ENCODE measurements at regions not wholly inside any gene's neighbourhood (a gene's known extent, or its start where the extent isn't known, plus 50 kb on each side); places are given as distances from the start of the nearest gene placed in this dataset.
A peak's percentile ranks its signal among the peaks of the same experiment; 100 is the strongest.

DNA sequence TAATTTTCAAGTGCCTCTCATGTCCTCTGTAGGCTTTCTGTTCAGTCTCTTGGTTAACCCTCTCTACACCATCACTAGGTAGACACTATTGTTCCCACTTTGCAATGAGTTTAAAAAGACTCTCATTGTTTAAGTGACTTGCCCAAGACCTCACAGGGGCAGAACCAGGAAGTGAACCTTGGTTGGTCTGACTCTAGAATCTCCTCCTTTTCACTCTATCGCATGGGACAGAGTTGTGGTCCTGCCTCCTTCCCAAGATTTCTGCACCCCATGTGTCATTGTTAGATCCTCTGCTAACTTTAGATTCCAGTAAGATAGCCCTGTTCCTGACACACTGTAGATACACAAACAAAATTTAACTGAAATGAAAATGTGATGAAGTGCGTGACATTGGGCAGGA is 481.7 kb upstream of the USP24 start:
- DNase-seq, result no peak
- WGBS, result 91% methylated on average over 1 of the region's 2 CpGs
- Histone ChIP-seq H3K4me3 (ENCODE audit: insufficient read depth in 1 of 2, low read depth in 1 of 2, low read length in 2 of 2) (no peak overlapping the region), H3K4me1 (ENCODE audit: control insufficient read depth, insufficient read depth, low read depth, low read length) (peaks cover 2% of the 10 kb centered on the region), H2AFZ (ENCODE audit: low read depth, low read length) (no peak overlapping the region), H3K4ac (ENCODE audit: low read depth in 1 of 2, low read length in 2 of 2) (peak overlapping the region in 1 of 2 experiments; percentile 70), H3K79me1 (replicated peaks; ENCODE audit: low read length, poor library complexity, severe bottlenecking) (no peaks in the 10 kb centered on the region), H3K23ac (ENCODE audit: low read length in 2 of 2) (no peak overlapping the region), H4K91ac (ENCODE audit: low read length) (no peak overlapping the region), H3K36me3 (ENCODE audit: control insufficient read depth in 1 of 2, insufficient read depth in 2 of 2, low read depth in 1 of 2, low read length in 2 of 2) (no peaks in the 10 kb centered on the region), H2BK12ac (ENCODE audit: low read length in 2 of 2) (peak overlapping the region; percentile 60 to 87), H2BK5ac (ENCODE audit: low read depth, low read length, poor library complexity, severe bottlenecking) (no peak overlapping the region), H3K9me3 (ENCODE audit: control insufficient read depth, low read length) (no peaks in the 10 kb centered on the region), H2AK5ac (ENCODE audit: low read length, severe bottlenecking) (no peak overlapping the region), H2BK15ac (ENCODE audit: low read depth, poor library complexity, severe bottlenecking) (no peak overlapping the region), H3K9ac (ENCODE audit: low read length) (peak overlapping the region; percentile 79), H3K27me3 (ENCODE audit: control insufficient read depth in 1 of 2, insufficient read depth in 1 of 2, low read length in 2 of 2) (no peaks in the 10 kb centered on the region), H2BK120ac (ENCODE audit: low read depth, low read length) (no peak overlapping the region), H3K18ac (ENCODE audit: low read depth in 1 of 2, low read length in 2 of 2) (peak overlapping the region in 1 of 2 experiments; percentile 77), H3K14ac (ENCODE audit: low read length in 2 of 2) (no peak overlapping the region), H4K8ac (ENCODE audit: low read length) (peak overlapping the region; percentile 48), H3K27ac (ENCODE audit: low read length, poor library complexity, severe bottlenecking) (no peak overlapping the region), H3K4me2 (ENCODE audit: low read length, poor library complexity, severe bottlenecking) (no peak overlapping the region)

DNA sequence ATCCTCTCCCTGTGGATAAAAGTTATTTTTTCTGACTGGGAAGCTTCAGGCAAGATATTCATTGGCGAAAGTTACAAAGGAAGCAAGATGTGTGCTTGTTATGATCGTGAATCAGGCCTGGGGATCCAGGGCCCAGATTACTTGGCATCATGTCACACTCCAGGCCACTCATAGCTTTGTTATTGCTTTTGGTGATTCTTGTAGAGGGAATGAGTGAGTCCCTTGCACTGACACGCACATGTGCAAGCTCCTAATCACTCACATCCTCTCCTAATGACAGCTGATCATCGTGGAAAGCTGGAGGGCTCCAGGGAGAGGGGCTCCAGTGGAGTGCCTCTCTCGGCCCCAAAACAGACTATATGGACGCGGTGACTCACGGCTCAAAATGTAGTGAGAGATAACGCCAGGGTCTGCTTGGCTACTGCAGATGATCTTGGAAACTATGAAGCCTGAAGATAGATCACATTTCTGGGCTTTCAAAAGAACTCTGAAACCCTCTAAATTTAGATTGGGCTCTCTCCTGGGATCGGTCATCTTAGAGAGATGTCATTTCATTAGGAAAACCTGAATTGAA is 481.1 kb upstream of the USP24 start:
- Histone ChIP-seq H3K36me3 (ENCODE audit: control insufficient read depth in 1 of 2, insufficient read depth in 2 of 2, low read depth in 1 of 2, low read length in 2 of 2) (no peaks in the 10 kb centered on the region), H2AK5ac (ENCODE audit: low read length, severe bottlenecking) (no peak overlapping the region), H3K27me3 (ENCODE audit: control insufficient read depth in 1 of 2, insufficient read depth in 1 of 2, low read length in 2 of 2) (no peaks in the 10 kb centered on the region), H2AFZ (ENCODE audit: low read depth, low read length) (no peak overlapping the region), H3K9ac (ENCODE audit: low read length) (peak overlapping the region; percentile 79), H3K27ac (ENCODE audit: low read length, poor library complexity, severe bottlenecking) (no peak overlapping the region), H4K8ac (ENCODE audit: low read length) (peak overlapping the region; percentile 66), H3K23ac (ENCODE audit: low read length in 2 of 2) (no peak overlapping the region), H3K14ac (ENCODE audit: low read length in 2 of 2) (no peak overlapping the region), H3K4ac (ENCODE audit: low read depth in 1 of 2, low read length in 2 of 2) (peak overlapping the region in 1 of 2 experiments; percentile 70), H4K91ac (ENCODE audit: low read length) (peak overlapping the region; percentile 53), H3K9me3 (ENCODE audit: control insufficient read depth, low read length) (no peaks in the 10 kb centered on the region), H3K4me2 (ENCODE audit: low read length, poor library complexity, severe bottlenecking) (no peak overlapping the region), H2BK15ac (ENCODE audit: low read depth, poor library complexity, severe bottlenecking) (no peak overlapping the region), H3K4me1 (ENCODE audit: control insufficient read depth, insufficient read depth, low read depth, low read length) (peaks cover 2% of the 10 kb centered on the region), H2BK120ac (ENCODE audit: low read depth, low read length) (peak overlapping the region; percentile 66), H3K79me1 (replicated peaks; ENCODE audit: low read length, poor library complexity, severe bottlenecking) (no peaks in the 10 kb centered on the region), H3K18ac (ENCODE audit: low read depth in 1 of 2, low read length in 2 of 2) (peak overlapping the region in 1 of 2 experiments; percentile 77), H2BK12ac (ENCODE audit: low read length in 2 of 2) (peak overlapping the region in 1 of 2 experiments; percentile 86), H2BK5ac (ENCODE audit: low read depth, low read length, poor library complexity, severe bottlenecking) (no peak overlapping the region), H3K4me3 (ENCODE audit: insufficient read depth in 1 of 2, low read depth in 1 of 2, low read length in 2 of 2) (no peak overlapping the region)
- 24% methylated on average over 10 of the region's 10 CpGs for WGBS
- DNase-seq, result peak; percentile 91

DNA sequence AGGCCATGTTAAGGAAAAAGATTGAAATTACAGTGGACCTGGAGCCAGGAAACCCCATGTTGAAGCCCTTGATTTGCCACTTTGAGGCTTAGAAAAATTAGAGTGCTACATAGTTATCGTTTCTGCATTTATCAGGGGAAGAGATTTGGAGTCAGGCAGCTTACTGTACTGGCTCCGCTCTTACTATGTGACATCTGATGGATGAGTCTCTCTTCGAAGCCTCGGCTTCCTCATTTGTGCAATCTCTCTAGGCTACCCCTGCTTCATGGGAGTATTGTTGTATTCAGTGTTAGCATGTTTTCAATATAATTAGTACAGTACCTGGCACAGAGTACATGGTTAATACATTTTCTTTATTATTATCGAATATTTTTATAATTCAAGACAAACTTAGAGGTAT is 480.4 kb upstream of the USP24 start:
- H3K23ac ChIP-seq (ENCODE audit: low read length in 2 of 2), result no peak overlapping the region
- peak; percentile 22 for DNase-seq
- H2BK12ac ChIP-seq (ENCODE audit: low read length in 2 of 2), result peak overlapping the region; percentile 37 to 99
- H3K4me1 ChIP-seq (ENCODE audit: control insufficient read depth, insufficient read depth, low read depth, low read length), result peaks cover 2% of the 10 kb centered on the region
- H2BK5ac ChIP-seq (ENCODE audit: low read depth, low read length, poor library complexity, severe bottlenecking), result no peak overlapping the region
- no peaks in the 10 kb centered on the region for H3K36me3 ChIP-seq (ENCODE audit: control insufficient read depth in 1 of 2, insufficient read depth in 2 of 2, low read depth in 1 of 2, low read length in 2 of 2)
- H3K4me3 ChIP-seq (ENCODE audit: insufficient read depth in 1 of 2, low read depth in 1 of 2, low read length in 2 of 2), result no peak overlapping the region
- H2BK120ac ChIP-seq (ENCODE audit: low read depth, low read length), result peak overlapping the region; percentile 24
- no peak overlapping the region for H2AK5ac ChIP-seq (ENCODE audit: low read length, severe bottlenecking)
- no peaks in the 10 kb centered on the region for H3K79me1 ChIP-seq (replicated peaks; ENCODE audit: low read length, poor library complexity, severe bottlenecking)
- 58% methylated on average over 4 of the region's 5 CpGs for WGBS
- no peak overlapping the region for H3K14ac ChIP-seq (ENCODE audit: low read length in 2 of 2)
- no peak overlapping the region for H3K27ac ChIP-seq (ENCODE audit: low read length, poor library complexity, severe bottlenecking)
- H3K18ac ChIP-seq (ENCODE audit: low read depth in 1 of 2, low read length in 2 of 2), result peak overlapping the region; percentile 54 to 84
- H4K91ac ChIP-seq (ENCODE audit: low read length), result peak overlapping the region; percentile 32
- no peak overlapping the region for H3K4ac ChIP-seq (ENCODE audit: low read depth in 1 of 2, low read length in 2 of 2)
- H2AFZ ChIP-seq (ENCODE audit: low read depth, low read length), result no peak overlapping the region
- no peaks in the 10 kb centered on the region for H3K9me3 ChIP-seq (ENCODE audit: control insufficient read depth, low read length)
- peak overlapping the region; percentile 79 for H3K9ac ChIP-seq (ENCODE audit: low read length)
- no peak overlapping the region for H3K4me2 ChIP-seq (ENCODE audit: low read length, poor library complexity, severe bottlenecking)
- no peak overlapping the region for H2BK15ac ChIP-seq (ENCODE audit: low read depth, poor library complexity, severe bottlenecking)
- H3K27me3 ChIP-seq (ENCODE audit: control insufficient read depth in 1 of 2, insufficient read depth in 1 of 2, low read length in 2 of 2), result no peaks in the 10 kb centered on the region
- peak overlapping the region; percentile 57 for H4K8ac ChIP-seq (ENCODE audit: low read length)

DNA sequence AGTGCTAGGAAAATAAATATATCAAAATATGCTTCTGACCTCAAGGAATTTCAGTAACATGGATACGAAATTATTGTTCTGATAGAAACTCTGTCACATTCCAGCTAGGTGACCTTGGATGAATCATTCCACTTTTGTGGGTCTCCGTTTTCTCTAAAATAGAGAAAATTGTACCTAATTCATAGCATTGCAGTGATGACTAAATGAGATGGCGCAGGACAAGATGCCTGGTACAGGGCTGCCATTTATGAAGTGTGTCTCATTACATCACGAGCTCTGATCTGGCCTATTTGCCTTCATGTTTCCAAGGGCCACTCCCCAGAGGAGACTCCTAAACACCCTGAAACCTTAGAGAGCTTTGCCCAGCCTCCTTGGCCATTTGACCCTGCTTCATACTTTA is 480.0 kb upstream of the USP24 start:
- Histone ChIP-seq H2BK12ac (ENCODE audit: low read length in 2 of 2) (peak overlapping the region; percentile 37 to 99), H2BK5ac (ENCODE audit: low read depth, low read length, poor library complexity, severe bottlenecking) (no peak overlapping the region), H3K18ac (ENCODE audit: low read depth in 1 of 2, low read length in 2 of 2) (peak overlapping the region; percentile 54 to 84), H3K79me1 (replicated peaks; ENCODE audit: low read length, poor library complexity, severe bottlenecking) (no peaks in the 10 kb centered on the region), H3K4ac (ENCODE audit: low read depth in 1 of 2, low read length in 2 of 2) (no peak overlapping the region), H2BK120ac (ENCODE audit: low read depth, low read length) (peak overlapping the region; percentile 24), H3K36me3 (ENCODE audit: control insufficient read depth in 1 of 2, insufficient read depth in 2 of 2, low read depth in 1 of 2, low read length in 2 of 2) (no peaks in the 10 kb centered on the region), H3K27me3 (ENCODE audit: control insufficient read depth in 1 of 2, insufficient read depth in 1 of 2, low read length in 2 of 2) (no peaks in the 10 kb centered on the region), H3K27ac (ENCODE audit: low read length, poor library complexity, severe bottlenecking) (no peak overlapping the region), H4K91ac (ENCODE audit: low read length) (peak overlapping the region; percentile 32), H3K14ac (ENCODE audit: low read length in 2 of 2) (no peak overlapping the region), H3K9me3 (ENCODE audit: control insufficient read depth, low read length) (no peaks in the 10 kb centered on the region), H3K4me3 (ENCODE audit: insufficient read depth in 1 of 2, low read depth in 1 of 2, low read length in 2 of 2) (no peak overlapping the region), H3K4me1 (ENCODE audit: control insufficient read depth, insufficient read depth, low read depth, low read length) (peaks cover 2% of the 10 kb centered on the region), H2AFZ (ENCODE audit: low read depth, low read length) (no peak overlapping the region), H3K23ac (ENCODE audit: low read length in 2 of 2) (no peak overlapping the region), H3K4me2 (ENCODE audit: low read length, poor library complexity, severe bottlenecking) (no peak overlapping the region), H3K9ac (ENCODE audit: low read length) (peak overlapping the region; percentile 79), H4K8ac (ENCODE audit: low read length) (peak overlapping the region; percentile 57), H2AK5ac (ENCODE audit: low read length, severe bottlenecking) (no peak overlapping the region), H2BK15ac (ENCODE audit: low read depth, poor library complexity, severe bottlenecking) (no peak overlapping the region)
- no peak for DNase-seq
- WGBS, result 87% methylated on average over 3 of the region's 4 CpGs
